IMR-90 (cell line): ENCODE measurements at regions not wholly inside any gene's neighbourhood (a gene's known extent, or its start where the extent isn't known, plus 50 kb on each side); places are given as distances from the start of the nearest gene placed in this dataset.

Experiments
- ATAC-seq: fragments of 200-7000 bp; cut with Tn5 transposase; 2 replicates; pipeline ENCODE4 v1.9.1; 2020; ENCODE audit warnings: low read depth, mild to moderate bottlenecking, moderate library complexity
- BruUV-seq: library from RNA; stranded (reverse); fragments of 400-500 nt; replicated peaks from 2 replicates; lab custom pipeline; 2021; lab: Mats Ljungman, UMichigan
- CTCF ChIA-PET: fragments of 300-600 bp; formaldehyde crosslinking; extraction: SDS; loops from one replicate; lab custom pipeline; 2021; ENCODE audit warnings: antibody characterized with exemption; lab: Yijun Ruan, JAX
- POLR2A ChIA-PET: fragments of 300-600 bp; sonication (Branson Sonifier 250); formaldehyde crosslinking; loops from one replicate; lab custom pipeline; 2022; ENCODE audit warnings: antibody characterized with exemption; ENCODE audit not compliant: unreplicated experiment; lab: Charles Lee
- DNase-seq: peaks from one replicate; pipeline ENCODE4 v3.0.0; 2013
- H2AFZ ChIP-seq: replicated peaks from 2 replicates; pipeline ENCODE3; 2013; ENCODE audit warnings: low read length, mild to moderate bottlenecking; ENCODE audit not compliant: poor library complexity
- H2AK5ac ChIP-seq: 2 replicates; pipeline ENCODE4 v1.6.1; 2013; ENCODE audit warnings: low read depth, low read length, inconsistent platforms
- H2AK9ac ChIP-seq: replicated peaks from 2 replicates; pipeline ENCODE3; 2013; ENCODE audit warnings: mild to moderate bottlenecking, low read depth, low read length, moderate library complexity; ENCODE audit not compliant: poor library complexity
- H2BK120ac ChIP-seq: 2 replicates; pipeline ENCODE4 v1.6.1; 2013; ENCODE audit warnings: low read depth, low read length, inconsistent platforms
- H2BK15ac ChIP-seq: 3 replicates; pipeline ENCODE4 v1.6.1; 2013; ENCODE audit warnings: low read depth, low read length, inconsistent platforms
- H2BK20ac ChIP-seq: 2 replicates; pipeline ENCODE4 v1.6.1; 2013; ENCODE audit warnings: low read depth, mild to moderate bottlenecking, inconsistent platforms, low read length, moderate library complexity
- H2BK5ac ChIP-seq: 2 replicates; pipeline ENCODE4 v1.6.1; 2013; ENCODE audit warnings: mild to moderate bottlenecking, low read depth, low read length, inconsistent platforms; ENCODE audit not compliant: poor library complexity, severe bottlenecking
- H3K14ac ChIP-seq: replicated peaks from 2 replicates; pipeline ENCODE4 v1.6.1; 2013; ENCODE audit warnings: low read depth, low read length, inconsistent platforms
- H3K18ac ChIP-seq: 2 replicates; pipeline ENCODE4 v1.6.1; 2013; ENCODE audit warnings: low read depth, low read length, control low read depth
- H3K23ac ChIP-seq: 2 replicates; pipeline ENCODE4 v1.6.1; 2013; ENCODE audit warnings: low read depth, low read length, inconsistent platforms
- H3K27ac ChIP-seq: 2 replicates; pipeline ENCODE4 v1.5.1; 2013; ENCODE audit warnings: mild to moderate bottlenecking, control low read depth, low read length; ENCODE audit not compliant: insufficient read depth
- H3K27me3 ChIP-seq: 2 replicates; pipeline ENCODE4 v1.6.1; 2013; ENCODE audit warnings: low read length; ENCODE audit not compliant: control insufficient read depth, insufficient read depth
- H3K36me3 ChIP-seq: 2 replicates; pipeline ENCODE4 v1.6.1; 2013; ENCODE audit warnings: low read length, mixed read lengths; ENCODE audit not compliant: control insufficient read depth, insufficient read depth
- H3K4ac ChIP-seq: 2 replicates; pipeline ENCODE4 v1.6.1; 2013; ENCODE audit warnings: low read depth, low read length, inconsistent platforms
- H3K4me1 ChIP-seq: 2 replicates; pipeline ENCODE4 v1.6.1; 2013; ENCODE audit warnings: low read length, mixed read lengths; ENCODE audit not compliant: control insufficient read depth, insufficient read depth
- H3K4me2 ChIP-seq: 2 replicates; pipeline ENCODE4 v1.6.1; 2013; ENCODE audit warnings: low read depth, mild to moderate bottlenecking, control low read depth, low read length, moderate library complexity
- H3K4me3 ChIP-seq: 2 replicates; pipeline ENCODE4 v1.5.1; 2013; ENCODE audit warnings: low read depth, mild to moderate bottlenecking, control low read depth, low read length, moderate library complexity; ENCODE audit not compliant: insufficient read depth
- H3K56ac ChIP-seq: 2 replicates; pipeline ENCODE4 v1.6.1; 2013; ENCODE audit warnings: low read length, inconsistent platforms; ENCODE audit not compliant: insufficient read depth; ENCODE audit errors: extremely low read depth
- H3K79me1 ChIP-seq, 2 experiments: 2 replicates each; pipeline ENCODE4 v1.6.1; 2013; ENCODE audit warnings: low read length in 2 of 2, inconsistent platforms in 1 of 2, low read depth in 1 of 2
- H3K9ac ChIP-seq: 2 replicates; pipeline ENCODE4 v1.6.1; 2013; ENCODE audit warnings: low read depth, low read length, control low read depth
- H3K9me1 ChIP-seq: 2 replicates; pipeline ENCODE4 v1.6.1; 2013; ENCODE audit warnings: low read length, inconsistent platforms; ENCODE audit not compliant: insufficient read depth
- H3K9me3 ChIP-seq: 2 replicates; pipeline ENCODE4 v1.6.1; 2013; ENCODE audit warnings: low read length; ENCODE audit not compliant: control insufficient read depth, insufficient read depth
- H4K20me1 ChIP-seq: 2 replicates; pipeline ENCODE4 v1.6.1; 2013; ENCODE audit warnings: low read length, inconsistent platforms; ENCODE audit not compliant: insufficient read depth
- H4K5ac ChIP-seq: 2 replicates; pipeline ENCODE4 v1.6.1; 2013; ENCODE audit warnings: mild to moderate bottlenecking, low read depth, low read length, control low read depth
- H4K8ac ChIP-seq, 2 experiments: 2 replicates each; pipeline ENCODE4 v1.6.1; 2013; ENCODE audit warnings: low read depth in 2 of 2, low read length in 2 of 2, control low read depth in 1 of 2, inconsistent platforms in 1 of 2
- H4K91ac ChIP-seq: 2 replicates; pipeline ENCODE4 v1.6.1; 2013; ENCODE audit warnings: low read depth, low read length, inconsistent platforms; ENCODE audit not compliant: insufficient read depth
- CTCF ChIP-seq: conservative IDR thresholded peaks from 2 replicates; pipeline ENCODE4 v1.5.1; 2012; ENCODE audit warnings: mild to moderate bottlenecking, low read depth, low read length, improper control_type of control experiment
- ELK1 ChIP-seq: fragments of 150-350 bp; IDR thresholded peaks from 2 replicates; pipeline ENCODE4 v1.6.1; 2016; ENCODE audit warnings: low read depth, mild to moderate bottlenecking, low read length, moderate library complexity, borderline replicate concordance
- MAFK ChIP-seq: IDR thresholded peaks from 2 replicates; pipeline ENCODE4 v1.6.1; 2012; ENCODE audit warnings: low read depth, low read length, improper control_type of control experiment
- RCOR1 ChIP-seq: IDR thresholded peaks from 2 replicates; pipeline ENCODE4 v1.6.1; 2012; ENCODE audit warnings: mild to moderate bottlenecking, low read length, improper control_type of control experiment; ENCODE audit not compliant: insufficient replicate concordance
- SMC3 ChIP-seq: fragments of 150-350 bp; IDR thresholded peaks from 2 replicates; pipeline ENCODE4 v1.6.1; 2016; ENCODE audit warnings: low read depth, mild to moderate bottlenecking, antibody characterized with exemption, low read length, moderate library complexity
- WGBS, 2 experiments: methylation state at CpG; one replicate each; pipeline versions ENCODE4 v1.1.5 to v1.1.7; 2013; ENCODE audit warnings: missing lambda C conversion rate in 2 of 2; ENCODE audit not compliant: insufficient read length in 1 of 2; ENCODE audit errors: extremely low coverage in 2 of 2; 5-methylcytosine and 5-hydroxymethylcytosine counted together
- dilution Hi-C: fragments of 300-500 bp; cut with HindIII; formaldehyde crosslinking; loops from one replicate; pipeline ENCODE4 v1.14.3; 2018; ENCODE audit warnings: low sequenced_read_pairs; ENCODE audit not compliant: unreplicated experiment
- in situ Hi-C: fragments of 300-500 bp; cut with MboI; formaldehyde crosslinking; loops from 3 replicates; pipeline ENCODE4 v1.14.3; 2019; ENCODE audit warnings: low sequenced_read_pairs, inconsistent platforms, mixed read lengths
- intact Hi-C: fragments of 100-400 bp; cut with micrococcal nuclease; formaldehyde crosslinking; loops from 2 replicates; pipeline ENCODE4 v1.10.0; 2022

DNA sequence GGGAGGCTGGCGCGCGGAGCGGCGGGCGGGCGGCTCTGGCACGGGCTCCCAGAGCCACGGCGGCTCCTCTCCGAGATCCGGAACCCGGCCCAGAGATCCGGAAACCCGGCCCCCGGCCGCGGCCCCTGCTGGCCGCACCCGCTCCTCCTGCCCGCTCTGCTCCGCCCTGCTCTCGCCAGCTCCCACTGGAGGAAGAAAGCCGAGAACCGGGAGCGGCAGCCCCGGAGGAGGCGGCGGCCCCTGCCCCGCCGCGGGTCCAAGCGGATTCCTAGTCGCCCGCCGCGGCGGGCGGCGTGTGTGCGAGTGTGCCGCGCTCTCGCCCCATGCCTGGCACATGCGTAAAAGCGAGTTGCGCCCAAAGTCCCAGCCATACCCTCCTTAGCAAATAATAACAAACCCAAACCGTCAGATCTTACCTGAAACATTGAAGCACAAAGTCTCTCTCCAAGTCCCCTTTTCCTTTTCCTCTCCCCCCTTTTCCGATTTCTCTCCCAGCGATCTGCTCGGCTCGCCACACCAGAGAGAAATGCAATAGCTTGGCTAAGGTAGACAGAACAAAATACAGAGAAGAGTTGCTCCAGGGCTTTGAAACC lies 108.7 kb upstream of the KCTD1 start:
- Histone ChIP-seq H3K4me3 (peak overlapping the region; percentile 38), H4K8ac (no peak overlapping the region), H4K5ac (no peak overlapping the region), H2BK5ac (no peak overlapping the region), H3K18ac (no peak overlapping the region), H3K23ac (no peak overlapping the region; the same call in 1 of the 2 replicates), H3K4me1 (no peaks in the 10 kb centered on the region; the same call in 1 of the 2 replicates), H2AK9ac (peak overlapping the region; percentile 50), H3K27ac (no peak overlapping the region), H4K20me1 (no peaks in the 10 kb centered on the region), H3K4me2 (peak overlapping the region; percentile 98), H2BK20ac (no peak overlapping the region), H3K36me3 (no peaks in the 10 kb centered on the region), H2BK120ac (no peak overlapping the region), H2BK15ac (no peak overlapping the region), H2AFZ (peak overlapping the region; percentile 84), H3K9ac (peak overlapping the region; percentile 63; the same call in 1 of the 2 replicates), H3K79me1 (no peaks in the 10 kb centered on the region), H3K56ac (no peak overlapping the region), H3K4ac (no peak overlapping the region), H3K9me3 (no peaks in the 10 kb centered on the region), H3K9me1 (no peaks in the 10 kb centered on the region), H4K91ac (no peak overlapping the region), H3K27me3 (peaks cover 37% of the 10 kb centered on the region), H3K14ac (no peak overlapping the region), H2AK5ac (no peak overlapping the region)
- dilution Hi-C loops (no loop called here), intact Hi-C loops (no loop called here), in situ Hi-C loops (no loop called here)
- ATAC-seq, result peak; percentile 90
- CTCF ChIA-PET, result interaction anchor here (0.7 to 1.4 kb wide), 3 partner anchors 10 to 252 kb away, joined by 3 read pairs; no protein-coding TSS in a partner anchor
- WGBS, 2 experiments, result 0% methylated on average over 23 of the region's 52 CpGs; no CpG with 5 or more reads in 1 of the 2 experiments
- TF ChIP-seq MAFK (no peak), CTCF (peak; percentile 28; the same call in 1 of the 2 replicates), ELK1 (no peak), RCOR1 (no peak), SMC3 (0 out of 2 replicates have a peak, but pooled peaks have one; percentile 4)
- POLR2A ChIA-PET, result no interaction called here
- DNase-seq, result peak; percentile 36
- no TSS peak for BruUV-seq
